ENCODE measurements at regions not wholly inside any gene's neighbourhood (a gene's known extent, or its start where the extent isn't known, plus 50 kb on each side); places are given as distances from the start of the nearest gene placed in this dataset.

DNA sequence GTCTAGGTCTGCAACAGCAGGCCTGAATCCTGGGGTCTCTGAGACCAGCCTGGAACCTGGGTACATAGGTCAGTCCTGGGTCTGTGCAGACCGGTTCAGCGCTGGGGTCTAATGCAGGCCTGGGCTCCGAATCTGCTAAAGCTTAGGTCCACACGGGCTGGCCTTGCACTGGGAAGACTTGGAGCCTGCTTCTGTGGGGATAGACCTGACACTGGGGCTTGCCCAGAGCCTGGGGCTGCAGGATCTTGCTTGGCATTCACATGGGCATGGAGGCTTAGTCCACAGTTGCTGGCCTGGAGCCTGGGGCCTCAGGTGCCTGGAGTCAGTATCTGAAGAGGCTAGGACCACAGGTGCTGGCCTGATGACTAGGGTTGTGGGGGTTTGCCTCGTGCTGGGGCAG lies 369.8 kb upstream of the SEL1L start:
- TF ChIP-seq POLR2AphosphoS5 (IDR thresholded peaks at IDR 0.05; ENCODE audit: low read depth, low read length) = no peak
- no peak for TF ChIP-seq TAF1 (IDR thresholded peaks at IDR 0.05; ENCODE audit: borderline replicate concordance, low read depth, low read length)
- TF ChIP-seq POLR2A (IDR thresholded peaks at IDR 0.05; ENCODE audit: low read depth, low read length) = no peak
